ENCODE measurements at regions not wholly inside any gene's neighbourhood (a gene's known extent, or its start where the extent isn't known, plus 50 kb on each side); places are given as distances from the start of the nearest gene placed in this dataset.

- TF ChIP-seq EP300 (IDR thresholded peaks at IDR 0.05) (no peak), CTCF (IDR thresholded peaks at IDR 0.05) (no peak), POLR2A (IDR thresholded peaks at IDR 0.05) (no peak)
These were observed 128.6 kb upstream of the MAST4 start for GRCh38 chr5:66467564-66467963.

Measured in upper lobe of left lung (tissue), 4 donors.